ENCODE measurements at regions not wholly inside any gene's neighbourhood (a gene's known extent, or its start where the extent isn't known, plus 50 kb on each side); places are given as distances from the start of the nearest gene placed in this dataset.

- Histone ChIP-seq H3K4me1 (ENCODE audit: insufficient read depth, low read length, poor library complexity, severe bottlenecking) (no peaks in the 10 kb centered on the region), H3K36me3 (ENCODE audit: insufficient read depth, low read length, poor library complexity, severe bottlenecking) (no peaks in the 10 kb centered on the region), H3K27ac (ENCODE audit: low read depth, low read length, poor library complexity, severe bottlenecking) (no peak overlapping the region), H3K27me3 (replicated peaks; ENCODE audit: insufficient read depth, low read depth, low read length, poor library complexity) (peaks cover 10% of the 10 kb centered on the region), H3K9me3 (ENCODE audit: low read depth, low read length, poor library complexity, severe bottlenecking) (no peaks in the 10 kb centered on the region), H3K4me3 (ENCODE audit: low read depth, low read length, poor library complexity, severe bottlenecking) (no peak overlapping the region)
- TF ChIP-seq EZH2 (IDR thresholded peaks at IDR 0.05; ENCODE audit: borderline replicate concordance, low read depth, low read length, poor library complexity, severe bottlenecking) = no peak
- no peak for TF ChIP-seq CTCF (conservative IDR thresholded peaks at IDR 0.05; ENCODE audit: low read depth, low read length)
- CTCF ChIA-PET = no interaction called here
- BruUV-seq (replicated peaks) = no TSS peak
- POLR2A ChIA-PET (ENCODE audit: low non-redundant PET) = no interaction called here
- no peak for DNase-seq (ENCODE audit: low spot score)
- intact Hi-C loops (cut with micrococcal nuclease; ENCODE audit: unreplicated experiment) = no loop called here
These were observed 81.8 kb upstream of the CCL2 start for GRCh38 chr17:34173241-34173640.

- ChIA-PET CTCF (no interaction called here), POLR2A (ENCODE audit: low non-redundant PET) (no interaction called here)
- BruUV-seq (replicated peaks) = no TSS peak
- Histone ChIP-seq H3K27me3 (replicated peaks; ENCODE audit: insufficient read depth, low read depth, low read length, poor library complexity) (peaks cover 10% of the 10 kb centered on the region), H3K27ac (ENCODE audit: low read depth, low read length, poor library complexity, severe bottlenecking) (no peak overlapping the region), H3K4me1 (ENCODE audit: insufficient read depth, low read length, poor library complexity, severe bottlenecking) (no peaks in the 10 kb centered on the region), H3K36me3 (ENCODE audit: insufficient read depth, low read length, poor library complexity, severe bottlenecking) (no peaks in the 10 kb centered on the region), H3K4me3 (ENCODE audit: low read depth, low read length, poor library complexity, severe bottlenecking) (no peak overlapping the region), H3K9me3 (ENCODE audit: low read depth, low read length, poor library complexity, severe bottlenecking) (no peaks in the 10 kb centered on the region)
- TF ChIP-seq CTCF (conservative IDR thresholded peaks at IDR 0.05; ENCODE audit: low read depth, low read length) (no peak), EZH2 (IDR thresholded peaks at IDR 0.05; ENCODE audit: borderline replicate concordance, low read depth, low read length, poor library complexity, severe bottlenecking) (no peak)
- intact Hi-C loops (cut with micrococcal nuclease; ENCODE audit: unreplicated experiment) = no loop called here
- DNase-seq (ENCODE audit: low spot score) = no peak
These were observed 80.6 kb upstream of the CCL2 start for GRCh38 chr17:34174496-34174895.

GRCh38 chr17:34176440-34176839 is 78.6 kb upstream of the CCL2 start:
- Histone ChIP-seq H3K4me1 (ENCODE audit: insufficient read depth, low read length, poor library complexity, severe bottlenecking) (no peaks in the 10 kb centered on the region), H3K4me3 (ENCODE audit: low read depth, low read length, poor library complexity, severe bottlenecking) (no peak overlapping the region), H3K36me3 (ENCODE audit: insufficient read depth, low read length, poor library complexity, severe bottlenecking) (no peaks in the 10 kb centered on the region), H3K27ac (ENCODE audit: low read depth, low read length, poor library complexity, severe bottlenecking) (no peak overlapping the region), H3K27me3 (replicated peaks; ENCODE audit: insufficient read depth, low read depth, low read length, poor library complexity) (peaks cover 19% of the 10 kb centered on the region), H3K9me3 (ENCODE audit: low read depth, low read length, poor library complexity, severe bottlenecking) (no peaks in the 10 kb centered on the region)
- CTCF ChIA-PET = no interaction called here
- intact Hi-C loops (cut with micrococcal nuclease; ENCODE audit: unreplicated experiment) = no loop called here
- POLR2A ChIA-PET (ENCODE audit: low non-redundant PET) = no interaction called here
- DNase-seq (ENCODE audit: low spot score) = no peak
- TF ChIP-seq CTCF (conservative IDR thresholded peaks at IDR 0.05; ENCODE audit: low read depth, low read length) = no peak
- no TSS peak for BruUV-seq (replicated peaks)
